ENCODE measurements at regions not wholly inside any gene's neighbourhood (a gene's known extent, or its start where the extent isn't known, plus 50 kb on each side); places are given as distances from the start of the nearest gene placed in this dataset.
"Not testable (repeated sequence)": the region's sequence is repeated elsewhere in the genome, so short reads cannot be mapped to it uniquely, and the experiment has no call there.

GRCh38 chr3:48101301-48101650 lies 85.1 kb upstream of the MAP4 start:
- not testable (repeated sequence) for TF ChIP-seq ZFX, ZNF583 (CRISPR knock-in tag; IDR thresholded peaks at IDR 0.05)
